ENCODE measurements at regions not wholly inside any gene's neighbourhood (a gene's known extent, or its start where the extent isn't known, plus 50 kb on each side); places are given as distances from the start of the nearest gene placed in this dataset.

DNA sequence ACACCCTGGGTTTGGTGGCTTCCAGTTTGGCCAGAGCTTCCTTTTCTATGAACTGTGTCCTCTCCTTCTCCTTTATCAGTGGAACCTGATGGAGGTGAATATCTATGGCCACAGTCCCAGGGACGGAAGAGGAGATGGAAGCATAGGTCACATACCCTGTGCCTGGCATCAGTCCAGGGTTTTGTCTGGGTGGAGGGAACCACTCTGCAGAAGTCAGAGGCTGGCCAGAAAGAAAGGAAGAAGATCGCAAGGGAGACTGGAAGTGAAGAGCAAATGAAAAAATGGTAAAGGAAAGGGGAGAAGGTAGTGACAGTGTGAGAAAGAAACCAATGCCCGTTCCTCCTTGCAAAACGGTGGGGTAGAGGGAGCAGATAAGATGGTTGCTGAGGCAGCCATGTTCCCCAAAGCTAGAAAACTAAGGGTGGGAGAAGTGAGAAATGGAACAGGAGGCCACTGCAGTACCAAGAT, 77.9 kb upstream of the HECW1 start:
- H3K27ac ChIP-seq (ENCODE audit: low read depth) = no peak overlapping the region
- TF ChIP-seq, protein P1, sequence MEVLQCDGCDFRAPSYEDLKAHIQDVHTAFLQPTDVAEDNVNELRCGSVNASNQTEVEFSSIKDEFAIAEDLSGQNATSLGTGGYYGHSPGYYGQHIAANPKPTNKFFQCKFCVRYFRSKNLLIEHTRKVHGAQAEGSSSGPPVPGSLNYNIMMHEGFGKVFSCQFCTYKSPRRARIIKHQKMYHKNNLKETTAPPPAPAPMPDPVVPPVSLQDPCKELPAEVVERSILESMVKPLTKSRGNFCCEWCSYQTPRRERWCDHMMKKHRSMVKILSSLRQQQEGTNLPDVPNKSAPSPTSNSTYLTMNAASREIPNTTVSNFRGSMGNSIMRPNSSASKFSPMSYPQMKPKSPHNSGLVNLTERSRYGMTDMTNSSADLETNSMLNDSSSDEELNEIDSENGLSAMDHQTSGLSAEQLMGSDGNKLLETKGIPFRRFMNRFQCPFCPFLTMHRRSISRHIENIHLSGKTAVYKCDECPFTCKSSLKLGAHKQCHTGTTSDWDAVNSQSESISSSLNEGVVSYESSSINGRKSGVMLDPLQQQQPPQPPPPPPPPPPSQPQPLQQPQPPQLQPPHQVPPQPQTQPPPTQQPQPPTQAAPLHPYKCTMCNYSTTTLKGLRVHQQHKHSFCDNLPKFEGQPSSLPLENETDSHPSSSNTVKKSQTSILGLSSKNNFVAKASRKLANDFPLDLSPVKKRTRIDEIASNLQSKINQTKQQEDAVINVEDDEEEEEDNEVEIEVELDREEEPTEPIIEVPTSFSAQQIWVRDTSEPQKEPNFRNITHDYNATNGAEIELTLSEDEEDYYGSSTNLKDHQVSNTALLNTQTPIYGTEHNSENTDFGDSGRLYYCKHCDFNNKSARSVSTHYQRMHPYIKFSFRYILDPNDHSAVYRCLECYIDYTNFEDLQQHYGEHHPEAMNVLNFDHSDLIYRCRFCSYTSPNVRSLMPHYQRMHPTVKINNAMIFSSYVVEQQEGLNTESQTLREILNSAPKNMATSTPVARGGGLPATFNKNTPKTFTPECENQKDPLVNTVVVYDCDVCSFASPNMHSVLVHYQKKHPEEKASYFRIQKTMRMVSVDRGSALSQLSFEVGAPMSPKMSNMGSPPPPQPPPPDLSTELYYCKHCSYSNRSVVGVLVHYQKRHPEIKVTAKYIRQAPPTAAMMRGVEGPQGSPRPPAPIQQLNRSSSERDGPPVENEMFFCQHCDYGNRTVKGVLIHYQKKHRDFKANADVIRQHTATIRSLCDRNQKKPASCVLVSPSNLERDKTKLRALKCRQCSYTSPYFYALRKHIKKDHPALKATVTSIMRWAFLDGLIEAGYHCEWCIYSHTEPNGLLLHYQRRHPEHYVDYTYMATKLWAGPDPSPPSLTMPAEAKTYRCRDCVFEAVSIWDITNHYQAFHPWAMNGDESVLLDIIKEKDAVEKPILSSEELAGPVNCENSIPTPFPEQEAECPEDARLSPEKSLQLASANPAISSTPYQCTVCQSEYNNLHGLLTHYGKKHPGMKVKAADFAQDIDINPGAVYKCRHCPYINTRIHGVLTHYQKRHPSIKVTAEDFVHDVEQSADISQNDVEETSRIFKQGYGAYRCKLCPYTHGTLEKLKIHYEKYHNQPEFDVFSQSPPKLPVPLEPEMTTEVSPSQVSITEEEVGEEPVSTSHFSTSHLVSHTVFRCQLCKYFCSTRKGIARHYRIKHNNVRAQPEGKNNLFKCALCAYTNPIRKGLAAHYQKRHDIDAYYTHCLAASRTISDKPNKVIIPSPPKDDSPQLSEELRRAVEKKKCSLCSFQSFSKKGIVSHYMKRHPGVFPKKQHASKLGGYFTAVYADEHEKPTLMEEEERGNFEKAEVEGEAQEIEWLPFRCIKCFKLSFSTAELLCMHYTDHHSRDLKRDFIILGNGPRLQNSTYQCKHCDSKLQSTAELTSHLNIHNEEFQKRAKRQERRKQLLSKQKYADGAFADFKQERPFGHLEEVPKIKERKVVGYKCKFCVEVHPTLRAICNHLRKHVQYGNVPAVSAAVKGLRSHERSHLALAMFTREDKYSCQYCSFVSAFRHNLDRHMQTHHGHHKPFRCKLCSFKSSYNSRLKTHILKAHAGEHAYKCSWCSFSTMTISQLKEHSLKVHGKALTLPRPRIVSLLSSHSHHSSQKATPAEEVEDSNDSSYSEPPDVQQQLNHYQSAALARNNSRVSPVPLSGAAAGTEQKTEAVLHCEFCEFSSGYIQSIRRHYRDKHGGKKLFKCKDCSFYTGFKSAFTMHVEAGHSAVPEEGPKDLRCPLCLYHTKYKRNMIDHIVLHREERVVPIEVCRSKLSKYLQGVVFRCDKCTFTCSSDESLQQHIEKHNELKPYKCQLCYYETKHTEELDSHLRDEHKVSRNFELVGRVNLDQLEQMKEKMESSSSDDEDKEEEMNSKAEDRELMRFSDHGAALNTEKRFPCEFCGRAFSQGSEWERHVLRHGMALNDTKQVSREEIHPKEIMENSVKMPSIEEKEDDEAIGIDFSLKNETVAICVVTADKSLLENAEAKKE (CRISPR knock-in tag; IDR thresholded peaks at IDR 0.05) = no peak
- TF ChIP-seq, protein P2, sequence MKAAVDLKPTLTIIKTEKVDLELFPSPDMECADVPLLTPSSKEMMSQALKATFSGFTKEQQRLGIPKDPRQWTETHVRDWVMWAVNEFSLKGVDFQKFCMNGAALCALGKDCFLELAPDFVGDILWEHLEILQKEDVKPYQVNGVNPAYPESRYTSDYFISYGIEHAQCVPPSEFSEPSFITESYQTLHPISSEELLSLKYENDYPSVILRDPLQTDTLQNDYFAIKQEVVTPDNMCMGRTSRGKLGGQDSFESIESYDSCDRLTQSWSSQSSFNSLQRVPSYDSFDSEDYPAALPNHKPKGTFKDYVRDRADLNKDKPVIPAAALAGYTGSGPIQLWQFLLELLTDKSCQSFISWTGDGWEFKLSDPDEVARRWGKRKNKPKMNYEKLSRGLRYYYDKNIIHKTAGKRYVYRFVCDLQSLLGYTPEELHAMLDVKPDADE (IDR thresholded peaks at IDR 0.05) = no peak
- TF ChIP-seq, protein P3, sequence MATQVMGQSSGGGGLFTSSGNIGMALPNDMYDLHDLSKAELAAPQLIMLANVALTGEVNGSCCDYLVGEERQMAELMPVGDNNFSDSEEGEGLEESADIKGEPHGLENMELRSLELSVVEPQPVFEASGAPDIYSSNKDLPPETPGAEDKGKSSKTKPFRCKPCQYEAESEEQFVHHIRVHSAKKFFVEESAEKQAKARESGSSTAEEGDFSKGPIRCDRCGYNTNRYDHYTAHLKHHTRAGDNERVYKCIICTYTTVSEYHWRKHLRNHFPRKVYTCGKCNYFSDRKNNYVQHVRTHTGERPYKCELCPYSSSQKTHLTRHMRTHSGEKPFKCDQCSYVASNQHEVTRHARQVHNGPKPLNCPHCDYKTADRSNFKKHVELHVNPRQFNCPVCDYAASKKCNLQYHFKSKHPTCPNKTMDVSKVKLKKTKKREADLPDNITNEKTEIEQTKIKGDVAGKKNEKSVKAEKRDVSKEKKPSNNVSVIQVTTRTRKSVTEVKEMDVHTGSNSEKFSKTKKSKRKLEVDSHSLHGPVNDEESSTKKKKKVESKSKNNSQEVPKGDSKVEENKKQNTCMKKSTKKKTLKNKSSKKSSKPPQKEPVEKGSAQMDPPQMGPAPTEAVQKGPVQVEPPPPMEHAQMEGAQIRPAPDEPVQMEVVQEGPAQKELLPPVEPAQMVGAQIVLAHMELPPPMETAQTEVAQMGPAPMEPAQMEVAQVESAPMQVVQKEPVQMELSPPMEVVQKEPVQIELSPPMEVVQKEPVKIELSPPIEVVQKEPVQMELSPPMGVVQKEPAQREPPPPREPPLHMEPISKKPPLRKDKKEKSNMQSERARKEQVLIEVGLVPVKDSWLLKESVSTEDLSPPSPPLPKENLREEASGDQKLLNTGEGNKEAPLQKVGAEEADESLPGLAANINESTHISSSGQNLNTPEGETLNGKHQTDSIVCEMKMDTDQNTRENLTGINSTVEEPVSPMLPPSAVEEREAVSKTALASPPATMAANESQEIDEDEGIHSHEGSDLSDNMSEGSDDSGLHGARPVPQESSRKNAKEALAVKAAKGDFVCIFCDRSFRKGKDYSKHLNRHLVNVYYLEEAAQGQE (IDR thresholded peaks at IDR 0.05; ENCODE audit: unreplicated experiment) = no peak
- TF ChIP-seq POLR2AphosphoS5 (IDR thresholded peaks at IDR 0.05; ENCODE audit: low read depth) = no peak
- TF ChIP-seq, protein P4, sequence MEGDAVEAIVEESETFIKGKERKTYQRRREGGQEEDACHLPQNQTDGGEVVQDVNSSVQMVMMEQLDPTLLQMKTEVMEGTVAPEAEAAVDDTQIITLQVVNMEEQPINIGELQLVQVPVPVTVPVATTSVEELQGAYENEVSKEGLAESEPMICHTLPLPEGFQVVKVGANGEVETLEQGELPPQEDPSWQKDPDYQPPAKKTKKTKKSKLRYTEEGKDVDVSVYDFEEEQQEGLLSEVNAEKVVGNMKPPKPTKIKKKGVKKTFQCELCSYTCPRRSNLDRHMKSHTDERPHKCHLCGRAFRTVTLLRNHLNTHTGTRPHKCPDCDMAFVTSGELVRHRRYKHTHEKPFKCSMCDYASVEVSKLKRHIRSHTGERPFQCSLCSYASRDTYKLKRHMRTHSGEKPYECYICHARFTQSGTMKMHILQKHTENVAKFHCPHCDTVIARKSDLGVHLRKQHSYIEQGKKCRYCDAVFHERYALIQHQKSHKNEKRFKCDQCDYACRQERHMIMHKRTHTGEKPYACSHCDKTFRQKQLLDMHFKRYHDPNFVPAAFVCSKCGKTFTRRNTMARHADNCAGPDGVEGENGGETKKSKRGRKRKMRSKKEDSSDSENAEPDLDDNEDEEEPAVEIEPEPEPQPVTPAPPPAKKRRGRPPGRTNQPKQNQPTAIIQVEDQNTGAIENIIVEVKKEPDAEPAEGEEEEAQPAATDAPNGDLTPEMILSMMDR (conservative IDR thresholded peaks at IDR 0.05; ENCODE audit: low read depth in 2 of 2) = no peak
- no peak for TF ChIP-seq CREB1 (CRISPR knock-in tag; IDR thresholded peaks at IDR 0.05; ENCODE audit: low read depth)
- no peak for TF ChIP-seq ZNF331 (CRISPR knock-in tag; IDR thresholded peaks at IDR 0.05; ENCODE audit: low read depth)
- H3K9me2 ChIP-seq (ENCODE audit: insufficient read depth) = peaks cover 13% of the 10 kb centered on the region
- no peak overlapping the region for H3K27ac Mint-ChIP-seq
- ATAC-seq = no peak
- no peaks in the 10 kb centered on the region for H3K36me3 ChIP-seq (ENCODE audit: insufficient read depth)
- H3K79me2 ChIP-seq (replicated peaks; ENCODE audit: insufficient read depth) = no peaks in the 10 kb centered on the region
- H4K20me1 ChIP-seq (replicated peaks; ENCODE audit: insufficient read depth) = no peaks in the 10 kb centered on the region
- no peaks in the 10 kb centered on the region for H3K36me3 Mint-ChIP-seq (ENCODE audit: low read depth)
- H3K4me3 ChIP-seq = no peak overlapping the region
- H3K4me1 Mint-ChIP-seq = peaks cover 3% of the 10 kb centered on the region; the same call in 2 of the 3 replicates
- H3K4me2 ChIP-seq = no peak overlapping the region
- no peaks in the 10 kb centered on the region for H3K27me3 ChIP-seq (ENCODE audit: insufficient read depth)
- H3K4me3 Mint-ChIP-seq = no peak overlapping the region
- H2AFZ ChIP-seq = no peak overlapping the region
- DNase-seq (ENCODE audit: low spot score) = no peak
- H3K9me3 Mint-ChIP-seq = no peaks in the 10 kb centered on the region; the same call in 2 of the 3 replicates
- H3K27me3 Mint-ChIP-seq (ENCODE audit: insufficient read depth, low read depth, poor library complexity) = no peaks in the 10 kb centered on the region
- peaks cover 2% of the 10 kb centered on the region; the same call in 1 of the 2 replicates for H3K4me1 ChIP-seq (ENCODE audit: insufficient read depth)
- H3F3A ChIP-seq (replicated peaks; ENCODE audit: low read depth) = no peaks in the 10 kb centered on the region
